HEK293 (cell line): ENCODE measurements at regions not wholly inside any gene's neighbourhood (a gene's known extent, or its start where the extent isn't known, plus 50 kb on each side); places are given as distances from the start of the nearest gene placed in this dataset.

Experiments
- CTCF ChIA-PET: fragments of 350-600 bp; formaldehyde crosslinking; extraction: SDS; loops from one replicate; lab custom pipeline; 2021; ENCODE audit warnings: antibody characterized with exemption; lab: Yijun Ruan, JAX
- POLR2A ChIA-PET: fragments of 300-600 bp; formaldehyde crosslinking; extraction: SDS; loops from one replicate; lab custom pipeline; 2020; ENCODE audit warnings: antibody characterized with exemption, inconsistent platforms; lab: Yijun Ruan, JAX
- H3K27ac ChIP-seq: fragments of 200-500 bp; sonication (Bioruptor generic); 2 replicates; pipeline ENCODE4 v1.5.1; 2014; ENCODE audit warnings: low read depth, low read length, control low read depth, inconsistent platforms; ENCODE audit errors: extremely low read depth
- H3K36me3 ChIP-seq, 2 experiments: fragments of 200-500 bp in 1 of 2; sonication (Bioruptor generic) in 1 of 2; 1 replicate in 1 of 2; 2 replicates in 1 of 2; pipeline ENCODE4 v1.5.1; 2014 to 2017; ENCODE audit warnings: inconsistent platforms in 2 of 2, low read length in 2 of 2; ENCODE audit not compliant: control insufficient read depth in 2 of 2, insufficient read depth in 1 of 2
- H3K4me1 ChIP-seq: fragments of 200-500 bp; sonication (Bioruptor generic); 2 replicates; pipeline ENCODE4 v1.5.1; 2014; ENCODE audit warnings: mild to moderate bottlenecking, low read length, inconsistent platforms; ENCODE audit not compliant: control insufficient read depth, insufficient read depth
- H3K4me3 ChIP-seq: 2 replicates; pipeline ENCODE4 v1.5.1; 2011; ENCODE audit warnings: low read depth, mild to moderate bottlenecking, control low read depth, low read length, moderate library complexity
- H3K9me3 ChIP-seq: fragments of 200-500 bp; sonication (Bioruptor generic); 2 replicates; pipeline ENCODE4 v1.5.1; 2014; ENCODE audit warnings: low read depth, low read length, inconsistent platforms; ENCODE audit not compliant: control insufficient read depth, insufficient read depth
- EGR2 ChIP-seq: fragments of 450-650 bp; formaldehyde crosslinking; IDR thresholded peaks from 2 replicates; pipeline ENCODE4 v1.5.1; 2016; ENCODE audit warnings: low read depth, missing biosample characterization, missing genetic modification characterization
- HOXD13 ChIP-seq: sonication (generic); formaldehyde crosslinking; IDR thresholded peaks from 2 replicates; pipeline ENCODE4 v1.8.0; 2022; ENCODE audit warnings: missing genetic modification reagents, borderline replicate concordance
- MYNN ChIP-seq: fragments of 450-650 bp; formaldehyde crosslinking; IDR thresholded peaks from 2 replicates; pipeline ENCODE4 v1.5.1; 2016; ENCODE audit warnings: missing biosample characterization, missing genetic modification characterization, borderline replicate concordance
- OVOL3 ChIP-seq: fragments of 450-650 bp; formaldehyde crosslinking; IDR thresholded peaks from 2 replicates; pipeline ENCODE4 v1.5.1; 2016; ENCODE audit warnings: missing biosample characterization, missing genetic modification characterization
- RBAK ChIP-seq: fragments of 450-650 bp; formaldehyde crosslinking; IDR thresholded peaks from 2 replicates; pipeline ENCODE4 v1.5.1; 2016; ENCODE audit warnings: missing biosample characterization, missing genetic modification characterization
- ZBTB21 ChIP-seq: fragments of 450-650 bp; formaldehyde crosslinking; IDR thresholded peaks from 2 replicates; pipeline ENCODE4 v1.5.1; 2017; ENCODE audit warnings: missing biosample characterization, missing genetic modification characterization
- ZBTB7A ChIP-seq: fragments of 450-650 bp; formaldehyde crosslinking; IDR thresholded peaks from 2 replicates; pipeline ENCODE4 v1.5.1; 2016; ENCODE audit warnings: low read depth, missing biosample characterization, missing genetic modification characterization
- ZNF121 ChIP-seq: fragments of 450-650 bp; formaldehyde crosslinking; IDR thresholded peaks from 2 replicates; pipeline ENCODE4 v1.5.1; 2016; ENCODE audit warnings: missing biosample characterization, missing genetic modification characterization
- ZNF132 ChIP-seq: fragments of 450-650 bp; formaldehyde crosslinking; IDR thresholded peaks from 2 replicates; pipeline ENCODE4 v1.5.1; 2017; ENCODE audit warnings: missing biosample characterization, missing genetic modification characterization, borderline replicate concordance
- ZNF2 ChIP-seq: fragments of 450-650 bp; formaldehyde crosslinking; IDR thresholded peaks from 2 replicates; pipeline ENCODE4 v1.5.1; 2016; ENCODE audit warnings: missing biosample characterization, missing genetic modification characterization
- ZNF416 ChIP-seq: fragments of 450-650 bp; formaldehyde crosslinking; IDR thresholded peaks from 2 replicates; pipeline ENCODE4 v1.5.1; 2016; ENCODE audit warnings: missing biosample characterization, missing genetic modification characterization
- ZNF530 ChIP-seq: fragments of 450-650 bp; formaldehyde crosslinking; IDR thresholded peaks from 2 replicates; pipeline ENCODE4 v1.5.1; 2016; ENCODE audit warnings: low read depth, missing biosample characterization, missing genetic modification characterization
- TF ChIP-seq, protein P1 (sequence below): fragments of 450-650 bp; formaldehyde crosslinking; IDR thresholded peaks from 2 replicates; pipeline ENCODE4 v1.5.1; 2017; ENCODE audit warnings: missing biosample characterization, missing genetic modification characterization
- TF ChIP-seq, protein P2 (sequence below): fragments of 450-650 bp; formaldehyde crosslinking; IDR thresholded peaks from 2 replicates; pipeline ENCODE4 v1.5.1; 2016; ENCODE audit warnings: missing biosample characterization, missing genetic modification characterization
- TF ChIP-seq, protein P3 (sequence below): fragments of 450-650 bp; formaldehyde crosslinking; IDR thresholded peaks from 2 replicates; pipeline ENCODE4 v1.5.1; 2016; ENCODE audit warnings: missing biosample characterization, missing genetic modification characterization
- TF ChIP-seq, protein P4 (sequence below): fragments of 450-650 bp; formaldehyde crosslinking; IDR thresholded peaks from 2 replicates; pipeline ENCODE4; 2016; ENCODE audit warnings: missing biosample characterization, missing genetic modification characterization
- TF ChIP-seq, protein P5 (sequence below): fragments of 450-650 bp; formaldehyde crosslinking; IDR thresholded peaks from 2 replicates; pipeline ENCODE4 v1.5.1; 2016; ENCODE audit warnings: missing biosample characterization, missing genetic modification characterization
- TF ChIP-seq, protein P6 (sequence below): fragments of 450-650 bp; formaldehyde crosslinking; optimal IDR thresholded peaks from 2 replicates; pipeline ENCODE3; 2016; ENCODE audit warnings: missing biosample characterization, mild to moderate bottlenecking, missing genetic modification characterization

DNA sequence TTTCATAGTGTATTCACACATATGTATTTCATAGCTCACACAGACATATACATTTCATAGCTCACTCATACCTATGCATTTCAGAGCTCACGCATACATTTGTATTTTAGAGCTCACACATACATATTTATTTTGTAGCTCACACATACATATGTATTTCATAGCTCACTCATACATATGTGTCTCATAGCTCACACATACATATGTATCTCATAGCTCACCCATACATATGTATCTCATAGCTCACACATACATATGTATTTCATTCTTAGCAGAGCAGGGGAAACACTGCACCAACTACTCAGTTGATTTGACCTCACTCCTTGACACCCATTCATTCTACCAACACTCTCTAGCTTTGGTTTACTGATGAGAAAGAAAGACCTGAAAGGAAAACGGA, 713.6 kb downstream of the QKI start:
- ChIA-PET POLR2A (no interaction called here), CTCF (no interaction called here)
- no peaks in the 10 kb centered on the region for H3K36me3 ChIP-seq
- H3K9me3 ChIP-seq: no peaks in the 10 kb centered on the region
- TF ChIP-seq, protein P1, sequence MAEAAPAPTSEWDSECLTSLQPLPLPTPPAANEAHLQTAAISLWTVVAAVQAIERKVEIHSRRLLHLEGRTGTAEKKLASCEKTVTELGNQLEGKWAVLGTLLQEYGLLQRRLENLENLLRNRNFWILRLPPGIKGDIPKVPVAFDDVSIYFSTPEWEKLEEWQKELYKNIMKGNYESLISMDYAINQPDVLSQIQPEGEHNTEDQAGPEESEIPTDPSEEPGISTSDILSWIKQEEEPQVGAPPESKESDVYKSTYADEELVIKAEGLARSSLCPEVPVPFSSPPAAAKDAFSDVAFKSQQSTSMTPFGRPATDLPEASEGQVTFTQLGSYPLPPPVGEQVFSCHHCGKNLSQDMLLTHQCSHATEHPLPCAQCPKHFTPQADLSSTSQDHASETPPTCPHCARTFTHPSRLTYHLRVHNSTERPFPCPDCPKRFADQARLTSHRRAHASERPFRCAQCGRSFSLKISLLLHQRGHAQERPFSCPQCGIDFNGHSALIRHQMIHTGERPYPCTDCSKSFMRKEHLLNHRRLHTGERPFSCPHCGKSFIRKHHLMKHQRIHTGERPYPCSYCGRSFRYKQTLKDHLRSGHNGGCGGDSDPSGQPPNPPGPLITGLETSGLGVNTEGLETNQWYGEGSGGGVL (tag by site-specific recombination): no peak
- TF ChIP-seq OVOL3 (no peak), RBAK (no peak)
- TF ChIP-seq, protein P2, sequence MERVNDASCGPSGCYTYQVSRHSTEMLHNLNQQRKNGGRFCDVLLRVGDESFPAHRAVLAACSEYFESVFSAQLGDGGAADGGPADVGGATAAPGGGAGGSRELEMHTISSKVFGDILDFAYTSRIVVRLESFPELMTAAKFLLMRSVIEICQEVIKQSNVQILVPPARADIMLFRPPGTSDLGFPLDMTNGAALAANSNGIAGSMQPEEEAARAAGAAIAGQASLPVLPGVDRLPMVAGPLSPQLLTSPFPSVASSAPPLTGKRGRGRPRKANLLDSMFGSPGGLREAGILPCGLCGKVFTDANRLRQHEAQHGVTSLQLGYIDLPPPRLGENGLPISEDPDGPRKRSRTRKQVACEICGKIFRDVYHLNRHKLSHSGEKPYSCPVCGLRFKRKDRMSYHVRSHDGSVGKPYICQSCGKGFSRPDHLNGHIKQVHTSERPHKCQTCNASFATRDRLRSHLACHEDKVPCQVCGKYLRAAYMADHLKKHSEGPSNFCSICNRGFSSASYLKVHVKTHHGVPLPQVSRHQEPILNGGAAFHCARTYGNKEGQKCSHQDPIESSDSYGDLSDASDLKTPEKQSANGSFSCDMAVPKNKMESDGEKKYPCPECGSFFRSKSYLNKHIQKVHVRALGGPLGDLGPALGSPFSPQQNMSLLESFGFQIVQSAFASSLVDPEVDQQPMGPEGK (tag by site-specific recombination): no peak
- TF ChIP-seq, protein P3, sequence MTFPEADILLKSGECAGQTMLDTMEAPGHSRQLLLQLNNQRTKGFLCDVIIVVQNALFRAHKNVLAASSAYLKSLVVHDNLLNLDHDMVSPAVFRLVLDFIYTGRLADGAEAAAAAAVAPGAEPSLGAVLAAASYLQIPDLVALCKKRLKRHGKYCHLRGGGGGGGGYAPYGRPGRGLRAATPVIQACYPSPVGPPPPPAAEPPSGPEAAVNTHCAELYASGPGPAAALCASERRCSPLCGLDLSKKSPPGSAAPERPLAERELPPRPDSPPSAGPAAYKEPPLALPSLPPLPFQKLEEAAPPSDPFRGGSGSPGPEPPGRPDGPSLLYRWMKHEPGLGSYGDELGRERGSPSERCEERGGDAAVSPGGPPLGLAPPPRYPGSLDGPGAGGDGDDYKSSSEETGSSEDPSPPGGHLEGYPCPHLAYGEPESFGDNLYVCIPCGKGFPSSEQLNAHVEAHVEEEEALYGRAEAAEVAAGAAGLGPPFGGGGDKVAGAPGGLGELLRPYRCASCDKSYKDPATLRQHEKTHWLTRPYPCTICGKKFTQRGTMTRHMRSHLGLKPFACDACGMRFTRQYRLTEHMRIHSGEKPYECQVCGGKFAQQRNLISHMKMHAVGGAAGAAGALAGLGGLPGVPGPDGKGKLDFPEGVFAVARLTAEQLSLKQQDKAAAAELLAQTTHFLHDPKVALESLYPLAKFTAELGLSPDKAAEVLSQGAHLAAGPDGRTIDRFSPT (tag by site-specific recombination): no peak
- H3K4me1 ChIP-seq: no peaks in the 10 kb centered on the region
- H3K27ac ChIP-seq: no peak overlapping the region
- H3K4me3 ChIP-seq: no peak overlapping the region

DNA sequence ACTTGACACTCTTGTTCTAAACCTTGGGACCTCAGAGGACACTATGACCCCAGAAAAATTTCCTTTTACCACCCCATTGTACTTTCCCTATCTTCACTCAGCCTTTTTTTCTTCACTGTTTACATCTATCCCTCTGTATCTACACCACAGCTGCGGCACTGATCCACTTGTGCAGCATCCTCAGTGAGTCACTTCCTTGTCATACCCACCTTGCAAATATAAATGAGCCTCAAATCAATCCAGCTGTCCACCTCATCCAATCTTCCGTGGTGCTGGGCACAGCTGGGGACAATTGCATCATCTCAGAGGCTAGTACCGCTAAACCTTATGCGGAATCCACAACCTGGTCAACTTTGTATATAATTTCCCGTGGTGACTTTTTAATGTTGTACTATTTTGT, 710.5 kb downstream of the QKI start:
- TF ChIP-seq ZNF530 (tag by site-specific recombination) (no peak), ZNF132 (no peak), EGR2 (no peak), ZBTB7A (tag by site-specific recombination) (no peak), MYNN (tag by site-specific recombination) (no peak), ZNF121 (no peak), ZNF2 (tag by site-specific recombination) (no peak), HOXD13 (CRISPR knock-in tag) (no peak), ZBTB21 (tag by site-specific recombination) (no peak), ZNF416 (tag by site-specific recombination) (no peak)
- TF ChIP-seq, protein P4, sequence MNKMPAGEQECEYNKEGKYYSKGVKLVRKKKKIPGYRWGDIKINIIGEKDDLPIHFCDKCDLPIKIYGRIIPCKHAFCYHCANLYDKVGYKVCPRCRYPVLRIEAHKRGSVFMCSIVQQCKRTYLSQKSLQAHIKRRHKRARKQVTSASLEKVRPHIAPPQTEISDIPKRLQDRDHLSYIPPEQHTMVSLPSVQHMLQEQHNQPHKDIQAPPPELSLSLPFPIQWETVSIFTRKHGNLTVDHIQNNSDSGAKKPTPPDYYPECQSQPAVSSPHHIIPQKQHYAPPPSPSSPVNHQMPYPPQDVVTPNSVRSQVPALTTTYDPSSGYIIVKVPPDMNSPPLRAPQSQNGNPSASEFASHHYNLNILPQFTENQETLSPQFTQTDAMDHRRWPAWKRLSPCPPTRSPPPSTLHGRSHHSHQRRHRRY: no peak
- TF ChIP-seq, protein P5, sequence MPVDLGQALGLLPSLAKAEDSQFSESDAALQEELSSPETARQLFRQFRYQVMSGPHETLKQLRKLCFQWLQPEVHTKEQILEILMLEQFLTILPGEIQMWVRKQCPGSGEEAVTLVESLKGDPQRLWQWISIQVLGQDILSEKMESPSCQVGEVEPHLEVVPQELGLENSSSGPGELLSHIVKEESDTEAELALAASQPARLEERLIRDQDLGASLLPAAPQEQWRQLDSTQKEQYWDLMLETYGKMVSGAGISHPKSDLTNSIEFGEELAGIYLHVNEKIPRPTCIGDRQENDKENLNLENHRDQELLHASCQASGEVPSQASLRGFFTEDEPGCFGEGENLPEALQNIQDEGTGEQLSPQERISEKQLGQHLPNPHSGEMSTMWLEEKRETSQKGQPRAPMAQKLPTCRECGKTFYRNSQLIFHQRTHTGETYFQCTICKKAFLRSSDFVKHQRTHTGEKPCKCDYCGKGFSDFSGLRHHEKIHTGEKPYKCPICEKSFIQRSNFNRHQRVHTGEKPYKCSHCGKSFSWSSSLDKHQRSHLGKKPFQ (tag by site-specific recombination): no peak
- TF ChIP-seq, protein P6, sequence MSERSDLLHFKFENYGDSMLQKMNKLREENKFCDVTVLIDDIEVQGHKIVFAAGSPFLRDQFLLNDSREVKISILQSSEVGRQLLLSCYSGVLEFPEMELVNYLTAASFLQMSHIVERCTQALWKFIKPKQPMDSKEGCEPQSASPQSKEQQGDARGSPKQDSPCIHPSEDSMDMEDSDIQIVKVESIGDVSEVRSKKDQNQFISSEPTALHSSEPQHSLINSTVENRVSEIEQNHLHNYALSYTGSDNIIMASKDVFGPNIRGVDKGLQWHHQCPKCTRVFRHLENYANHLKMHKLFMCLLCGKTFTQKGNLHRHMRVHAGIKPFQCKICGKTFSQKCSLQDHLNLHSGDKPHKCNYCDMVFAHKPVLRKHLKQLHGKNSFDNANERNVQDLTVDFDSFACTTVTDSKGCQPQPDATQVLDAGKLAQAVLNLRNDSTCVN (tag by site-specific recombination): no peak
- TF ChIP-seq, all 188 proteins: peak for 0
- no peaks in the 10 kb centered on the region for H3K4me1 ChIP-seq
- no peak overlapping the region for H3K4me3 ChIP-seq
- H3K27ac ChIP-seq: no peak overlapping the region
- ChIA-PET CTCF (no interaction called here), POLR2A (no interaction called here)
- no peaks in the 10 kb centered on the region for H3K9me3 ChIP-seq
- H3K36me3 ChIP-seq: no peaks in the 10 kb centered on the region
